IMR-90 (cell line): ENCODE measurements at regions not wholly inside any gene's neighbourhood (a gene's known extent, or its start where the extent isn't known, plus 50 kb on each side); places are given as distances from the start of the nearest gene placed in this dataset.

Experiments
- CEBPB ChIP-seq: IDR thresholded peaks from 2 replicates; pipeline ENCODE4 v1.6.1; 2012; ENCODE audit warnings: low read depth, low read length, improper control_type of control experiment
- CHD1 ChIP-seq: IDR thresholded peaks from 2 replicates; pipeline ENCODE4 v1.6.1; 2012; ENCODE audit warnings: low read depth, low read length, improper control_type of control experiment
- MAFK ChIP-seq: IDR thresholded peaks from 2 replicates; pipeline ENCODE4 v1.6.1; 2012; ENCODE audit warnings: low read depth, low read length, improper control_type of control experiment
- MXI1 ChIP-seq: IDR thresholded peaks from 2 replicates; pipeline ENCODE4 v1.6.1; 2012; ENCODE audit warnings: low read depth, mild to moderate bottlenecking, low read length, moderate library complexity, borderline replicate concordance
- POLR2A ChIP-seq: IDR thresholded peaks from 2 replicates; pipeline ENCODE4 v1.6.1; 2012; ENCODE audit warnings: mild to moderate bottlenecking, low read depth, low read length
- RCOR1 ChIP-seq: IDR thresholded peaks from 2 replicates; pipeline ENCODE4 v1.6.1; 2012; ENCODE audit warnings: mild to moderate bottlenecking, low read length, improper control_type of control experiment; ENCODE audit not compliant: insufficient replicate concordance
- SMC3 ChIP-seq: fragments of 150-350 bp; IDR thresholded peaks from 2 replicates; pipeline ENCODE4 v1.6.1; 2016; ENCODE audit warnings: low read depth, mild to moderate bottlenecking, antibody characterized with exemption, low read length, moderate library complexity
- TF ChIP-seq, protein P1 (sequence below): conservative IDR thresholded peaks from 2 replicates; pipeline ENCODE4 v1.5.1; 2012; ENCODE audit warnings: mild to moderate bottlenecking, low read depth, low read length, improper control_type of control experiment
- TF ChIP-seq, protein P2 (sequence below): fragments of 150-350 bp; IDR thresholded peaks from 2 replicates; pipeline ENCODE4 v1.6.1; 2017; ENCODE audit warnings: mild to moderate bottlenecking, antibody characterized with exemption, low read length, low read depth

DNA sequence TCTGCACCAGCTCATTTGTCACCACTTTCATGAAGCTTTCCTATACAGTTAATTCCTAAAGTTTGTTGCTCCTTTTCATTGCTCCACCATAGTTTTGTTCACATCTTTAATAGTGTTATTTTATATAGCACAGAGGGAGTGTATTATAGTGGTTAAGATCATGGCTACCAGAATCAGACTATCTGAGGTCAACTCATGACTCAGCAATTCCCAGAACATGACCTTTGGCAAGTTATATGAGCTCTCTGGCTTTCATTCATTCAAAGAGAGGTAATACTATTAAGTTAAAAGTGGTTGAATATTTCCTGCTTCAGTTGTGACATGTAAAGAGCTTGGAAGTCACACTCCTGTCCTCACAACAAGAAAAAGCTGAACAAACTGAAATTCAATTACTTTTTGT lies 1073.5 kb downstream of the NAALADL2 start:
- TF ChIP-seq MAFK (peak; percentile 85), CEBPB (no peak), CHD1 (no peak), RCOR1 (no peak), POLR2A (no peak), SMC3 (no peak), MXI1 (no peak)
- TF ChIP-seq, protein P1, sequence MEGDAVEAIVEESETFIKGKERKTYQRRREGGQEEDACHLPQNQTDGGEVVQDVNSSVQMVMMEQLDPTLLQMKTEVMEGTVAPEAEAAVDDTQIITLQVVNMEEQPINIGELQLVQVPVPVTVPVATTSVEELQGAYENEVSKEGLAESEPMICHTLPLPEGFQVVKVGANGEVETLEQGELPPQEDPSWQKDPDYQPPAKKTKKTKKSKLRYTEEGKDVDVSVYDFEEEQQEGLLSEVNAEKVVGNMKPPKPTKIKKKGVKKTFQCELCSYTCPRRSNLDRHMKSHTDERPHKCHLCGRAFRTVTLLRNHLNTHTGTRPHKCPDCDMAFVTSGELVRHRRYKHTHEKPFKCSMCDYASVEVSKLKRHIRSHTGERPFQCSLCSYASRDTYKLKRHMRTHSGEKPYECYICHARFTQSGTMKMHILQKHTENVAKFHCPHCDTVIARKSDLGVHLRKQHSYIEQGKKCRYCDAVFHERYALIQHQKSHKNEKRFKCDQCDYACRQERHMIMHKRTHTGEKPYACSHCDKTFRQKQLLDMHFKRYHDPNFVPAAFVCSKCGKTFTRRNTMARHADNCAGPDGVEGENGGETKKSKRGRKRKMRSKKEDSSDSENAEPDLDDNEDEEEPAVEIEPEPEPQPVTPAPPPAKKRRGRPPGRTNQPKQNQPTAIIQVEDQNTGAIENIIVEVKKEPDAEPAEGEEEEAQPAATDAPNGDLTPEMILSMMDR = no peak
- TF ChIP-seq, protein P2, sequence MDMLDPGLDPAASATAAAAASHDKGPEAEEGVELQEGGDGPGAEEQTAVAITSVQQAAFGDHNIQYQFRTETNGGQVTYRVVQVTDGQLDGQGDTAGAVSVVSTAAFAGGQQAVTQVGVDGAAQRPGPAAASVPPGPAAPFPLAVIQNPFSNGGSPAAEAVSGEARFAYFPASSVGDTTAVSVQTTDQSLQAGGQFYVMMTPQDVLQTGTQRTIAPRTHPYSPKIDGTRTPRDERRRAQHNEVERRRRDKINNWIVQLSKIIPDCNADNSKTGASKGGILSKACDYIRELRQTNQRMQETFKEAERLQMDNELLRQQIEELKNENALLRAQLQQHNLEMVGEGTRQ = no peak
